AG04450 (cell line): ENCODE measurements at regions not wholly inside any gene's neighbourhood (a gene's known extent, or its start where the extent isn't known, plus 50 kb on each side); places are given as distances from the start of the nearest gene placed in this dataset.

ENCODE experiments used
- CTCF ChIA-PET: fragments of 300-600, 350-600 bp; formaldehyde crosslinking; extraction: SDS; loops from one replicate; lab custom pipeline; 2022; ENCODE audit warnings: antibody characterized with exemption, inconsistent platforms; lab: Charles Lee
- POLR2A ChIA-PET: fragments of 350-600 bp; formaldehyde crosslinking; extraction: SDS; loops from one replicate; lab custom pipeline; 2021; ENCODE audit warnings: antibody characterized with exemption, inconsistent platforms; lab: Yijun Ruan, JAX
- DNase-seq: peaks from one replicate; pipeline ENCODE4 v3.0.0-alpha.2; 2011; ENCODE audit warnings: low read depth, low spot score
- H3K27ac ChIP-seq: one replicate; pipeline ENCODE4 v1.5.1; 2012; ENCODE audit warnings: low read depth, low read length, control low read depth
- H3K27me3 ChIP-seq: one replicate; pipeline ENCODE4 v1.6.0; 2012; ENCODE audit warnings: low read length; ENCODE audit not compliant: control insufficient read depth, insufficient read depth
- H3K4me3 ChIP-seq: 2 replicates; pipeline ENCODE4 v1.5.1; 2011; ENCODE audit warnings: mild to moderate bottlenecking, low read depth, low read length, control low read depth
- H3K9me3 ChIP-seq: 2 replicates; pipeline ENCODE4 v1.5.1; 2012; ENCODE audit warnings: low read length; ENCODE audit not compliant: control insufficient read depth, insufficient read depth
- CTCF ChIP-seq: IDR thresholded peaks from 2 replicates; pipeline ENCODE4 v1.5.1; 2011; ENCODE audit warnings: low read depth, low read length, control low read depth, inconsistent platforms

GRCh38 chr3:28140664-28141063 is 100.8 kb upstream of the CMC1 start:
- ChIA-PET CTCF (no interaction called here), POLR2A (no interaction called here)
- TF ChIP-seq CTCF: no peak
- H3K9me3 ChIP-seq: no peaks in the 10 kb centered on the region
- no peaks in the 10 kb centered on the region for H3K27me3 ChIP-seq
- no peak overlapping the region for H3K4me3 ChIP-seq
- H3K27ac ChIP-seq: no peak overlapping the region
- DNase-seq: no peak

- Histone ChIP-seq H3K27me3 (no peaks in the 10 kb centered on the region), H3K27ac (no peak overlapping the region), H3K9me3 (no peaks in the 10 kb centered on the region), H3K4me3 (no peak overlapping the region)
- TF ChIP-seq CTCF: no peak
- ChIA-PET POLR2A (no interaction called here), CTCF (no interaction called here)
- no peak for DNase-seq
Observed at GRCh38 chr3:28149960-28150359, 91.5 kb upstream of the CMC1 start.

GRCh38 chr3:28150465-28151206 is 90.8 kb upstream of the CMC1 start:
- no peak overlapping the region for H3K27ac ChIP-seq
- no peaks in the 10 kb centered on the region for H3K9me3 ChIP-seq
- no peak for DNase-seq
- no peaks in the 10 kb centered on the region for H3K27me3 ChIP-seq
- TF ChIP-seq CTCF: no peak
- POLR2A ChIA-PET: no interaction called here
- CTCF ChIA-PET: no interaction called here
- no peak overlapping the region for H3K4me3 ChIP-seq

- no peak for TF ChIP-seq CTCF
- Histone ChIP-seq H3K27me3 (no peaks in the 10 kb centered on the region), H3K9me3 (no peaks in the 10 kb centered on the region), H3K27ac (no peak overlapping the region), H3K4me3 (no peak overlapping the region)
- ChIA-PET POLR2A (no interaction called here), CTCF (no interaction called here)
- no peak for DNase-seq
Observed at GRCh38 chr3:28151207-28151550, 90.2 kb upstream of the CMC1 start.

- no peak for DNase-seq
- TF ChIP-seq CTCF: no peak
- POLR2A ChIA-PET: no interaction called here
- H3K27me3 ChIP-seq: no peaks in the 10 kb centered on the region
- H3K4me3 ChIP-seq: no peak overlapping the region
- H3K27ac ChIP-seq: no peak overlapping the region
- H3K9me3 ChIP-seq: no peaks in the 10 kb centered on the region
- CTCF ChIA-PET: interaction anchor here (0.6 to 0.7 kb wide), 2 partner anchors 365 to 560 kb away, joined by 3 read pairs; no protein-coding TSS in a partner anchor
Observed at GRCh38 chr3:28151608-28152228, 89.7 kb upstream of the CMC1 start.
